ENCODE measurements at regions not wholly inside any gene's neighbourhood (a gene's known extent, or its start where the extent isn't known, plus 50 kb on each side); places are given as distances from the start of the nearest gene placed in this dataset.

DNA sequence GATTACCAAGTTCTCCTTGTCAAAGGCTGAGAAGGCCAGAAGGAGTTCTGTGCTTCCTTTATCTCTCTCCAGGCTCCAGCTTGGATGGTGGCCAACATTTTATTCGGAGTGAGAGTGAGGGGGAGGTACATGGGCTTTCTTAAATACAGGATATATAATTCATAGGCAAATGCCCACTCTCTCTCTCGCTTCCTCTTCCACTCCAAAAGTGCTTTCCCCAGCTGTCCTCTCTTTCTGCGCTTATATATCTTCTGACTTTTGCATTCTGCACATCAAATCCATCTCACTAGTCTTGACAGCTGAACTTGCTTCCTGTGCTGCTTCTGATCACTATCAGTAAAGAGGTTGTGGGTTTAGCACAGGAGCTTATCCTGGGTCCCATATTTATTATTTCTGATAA is 125.4 kb upstream of the ARHGAP20 start:
- TF ChIP-seq, protein P1, sequence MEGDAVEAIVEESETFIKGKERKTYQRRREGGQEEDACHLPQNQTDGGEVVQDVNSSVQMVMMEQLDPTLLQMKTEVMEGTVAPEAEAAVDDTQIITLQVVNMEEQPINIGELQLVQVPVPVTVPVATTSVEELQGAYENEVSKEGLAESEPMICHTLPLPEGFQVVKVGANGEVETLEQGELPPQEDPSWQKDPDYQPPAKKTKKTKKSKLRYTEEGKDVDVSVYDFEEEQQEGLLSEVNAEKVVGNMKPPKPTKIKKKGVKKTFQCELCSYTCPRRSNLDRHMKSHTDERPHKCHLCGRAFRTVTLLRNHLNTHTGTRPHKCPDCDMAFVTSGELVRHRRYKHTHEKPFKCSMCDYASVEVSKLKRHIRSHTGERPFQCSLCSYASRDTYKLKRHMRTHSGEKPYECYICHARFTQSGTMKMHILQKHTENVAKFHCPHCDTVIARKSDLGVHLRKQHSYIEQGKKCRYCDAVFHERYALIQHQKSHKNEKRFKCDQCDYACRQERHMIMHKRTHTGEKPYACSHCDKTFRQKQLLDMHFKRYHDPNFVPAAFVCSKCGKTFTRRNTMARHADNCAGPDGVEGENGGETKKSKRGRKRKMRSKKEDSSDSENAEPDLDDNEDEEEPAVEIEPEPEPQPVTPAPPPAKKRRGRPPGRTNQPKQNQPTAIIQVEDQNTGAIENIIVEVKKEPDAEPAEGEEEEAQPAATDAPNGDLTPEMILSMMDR (IDR thresholded peaks at IDR 0.05): no peak
- TF ChIP-seq POLR2A (IDR thresholded peaks at IDR 0.05): no peak

All from lower leg skin (tissue), 3 donors.